ENCODE measurements at regions not wholly inside any gene's neighbourhood (a gene's known extent, or its start where the extent isn't known, plus 50 kb on each side); places are given as distances from the start of the nearest gene placed in this dataset.

DNA sequence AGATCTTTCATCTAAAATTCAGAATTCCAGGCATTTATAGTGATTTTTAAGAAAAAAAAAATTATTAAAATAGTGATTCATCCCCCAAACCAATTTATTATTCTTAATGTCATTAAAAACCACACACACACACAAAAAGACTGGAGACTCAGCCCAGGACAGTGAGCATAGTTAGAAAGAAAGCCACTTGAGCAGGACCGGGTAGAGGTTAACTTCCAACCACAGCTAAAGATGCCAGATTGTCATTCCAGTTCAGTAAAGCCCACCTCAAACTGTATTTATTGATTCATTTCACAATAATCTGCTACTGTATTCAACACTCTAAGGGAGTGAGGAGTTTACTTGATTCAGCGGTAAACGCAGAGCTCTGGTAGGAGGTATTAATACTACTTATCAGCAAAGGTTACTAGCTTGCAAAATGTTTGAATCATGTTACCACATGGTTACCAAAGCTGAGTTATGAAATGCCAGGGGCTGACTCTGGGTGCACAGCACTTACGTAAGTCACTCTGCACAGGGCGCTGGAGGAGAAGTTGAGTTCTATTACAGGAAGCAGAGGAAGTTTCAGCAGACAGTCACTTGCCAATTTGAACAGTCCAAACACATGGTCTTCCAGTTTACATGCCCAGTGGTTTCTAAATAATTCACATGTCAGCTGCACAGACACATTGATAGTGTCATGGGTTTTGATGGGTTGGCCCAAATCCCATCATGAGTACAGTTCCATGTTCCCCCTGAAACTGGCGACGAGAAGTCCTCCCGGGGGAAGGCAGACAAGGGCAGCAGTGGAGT is 64.6 kb downstream of the KLF6 start:
- H4K8ac ChIP-seq (ENCODE audit: low read depth in 2 of 2, low read length in 2 of 2), result no peak overlapping the region; a peak in 1 of 4 replicates
- H2BK15ac ChIP-seq (ENCODE audit: low read depth, low read length), result no peak overlapping the region
- dilution Hi-C loops (cut with HindIII; ENCODE audit: low sequenced_read_pairs, unreplicated experiment) (no loop called here), in situ Hi-C loops (cut with MboI; ENCODE audit: low sequenced_read_pairs) (no loop called here), intact Hi-C loops (cut with micrococcal nuclease) (no loop called here)
- H3K9me1 ChIP-seq (ENCODE audit: insufficient read depth, low read length), result no peaks in the 10 kb centered on the region
- H4K5ac ChIP-seq (ENCODE audit: low read depth, low read length), result no peak overlapping the region
- ATAC-seq (ENCODE audit: low read depth), result peak; percentile 81
- H3K56ac ChIP-seq (ENCODE audit: extremely low read depth, insufficient read depth, low read length), result no peak overlapping the region
- peaks cover 3% of the 10 kb centered on the region for H3K4me1 ChIP-seq (ENCODE audit: control insufficient read depth, insufficient read depth, low read length)
- TF ChIP-seq, protein P1, sequence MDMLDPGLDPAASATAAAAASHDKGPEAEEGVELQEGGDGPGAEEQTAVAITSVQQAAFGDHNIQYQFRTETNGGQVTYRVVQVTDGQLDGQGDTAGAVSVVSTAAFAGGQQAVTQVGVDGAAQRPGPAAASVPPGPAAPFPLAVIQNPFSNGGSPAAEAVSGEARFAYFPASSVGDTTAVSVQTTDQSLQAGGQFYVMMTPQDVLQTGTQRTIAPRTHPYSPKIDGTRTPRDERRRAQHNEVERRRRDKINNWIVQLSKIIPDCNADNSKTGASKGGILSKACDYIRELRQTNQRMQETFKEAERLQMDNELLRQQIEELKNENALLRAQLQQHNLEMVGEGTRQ (IDR thresholded peaks at IDR 0.05; ENCODE audit: low read depth, low read length), result no peak
- TF ChIP-seq CEBPB (IDR thresholded peaks at IDR 0.05; ENCODE audit: low read depth, low read length) (peak; percentile 87), FOS (IDR thresholded peaks at IDR 0.05; ENCODE audit: low read depth, low read length) (0 out of 2 replicates have a peak, but pooled peaks have one; percentile 11), POLR2A (IDR thresholded peaks at IDR 0.05; ENCODE audit: low read depth, low read length) (no peak)
- H3K9me3 ChIP-seq (ENCODE audit: control insufficient read depth, insufficient read depth, low read length), result no peaks in the 10 kb centered on the region
- DNase-seq, result peak; percentile 88
- H3K79me1 ChIP-seq (ENCODE audit: low read depth in 1 of 2, low read length in 2 of 2), result no peaks in the 10 kb centered on the region
- no peak overlapping the region for H4K91ac ChIP-seq (ENCODE audit: insufficient read depth, low read depth, low read length)
- H3K27ac ChIP-seq (ENCODE audit: insufficient read depth, low read length), result no peak overlapping the region
- 100% methylated on average over 2 of the region's 8 CpGs; no CpG with 5 or more reads in 1 of the 2 experiments for WGBS, 2 experiments (ENCODE audit: extremely low coverage in 2 of 2, insufficient read length in 1 of 2)
- no TSS peak for BruUV-seq (replicated peaks)
- no peak overlapping the region for H3K4ac ChIP-seq (ENCODE audit: low read depth, low read length)
- no peak overlapping the region for H3K4me2 ChIP-seq (ENCODE audit: low read depth, low read length)
- no peak overlapping the region for H2BK20ac ChIP-seq (ENCODE audit: low read depth, low read length)
- H3K14ac ChIP-seq (replicated peaks; ENCODE audit: low read depth, low read length), result no peak overlapping the region
- H3K36me3 ChIP-seq (ENCODE audit: control insufficient read depth, insufficient read depth, low read length), result no peaks in the 10 kb centered on the region
- no peak overlapping the region for H3K4me3 ChIP-seq (ENCODE audit: insufficient read depth, low read depth, low read length)
- POLR2A ChIA-PET (ENCODE audit: unreplicated experiment), result no interaction called here
- no peaks in the 10 kb centered on the region for H4K20me1 ChIP-seq (ENCODE audit: insufficient read depth, low read length)
- no peak overlapping the region for H2BK120ac ChIP-seq (ENCODE audit: low read depth, low read length)
- H2AK9ac ChIP-seq (replicated peaks; ENCODE audit: low read depth, low read length, poor library complexity), result no peak overlapping the region
- no peak overlapping the region for H3K18ac ChIP-seq (ENCODE audit: low read depth, low read length)
- H3K9ac ChIP-seq (ENCODE audit: low read depth, low read length), result no peak overlapping the region
- no peak overlapping the region for H3K23ac ChIP-seq (ENCODE audit: low read depth, low read length)
- H2AFZ ChIP-seq (replicated peaks; ENCODE audit: low read length, poor library complexity), result no peak overlapping the region
- CTCF ChIA-PET, result no interaction called here
- H2BK5ac ChIP-seq (ENCODE audit: low read depth, low read length, poor library complexity, severe bottlenecking), result no peak overlapping the region
- H3K27me3 ChIP-seq (ENCODE audit: control insufficient read depth, insufficient read depth, low read length), result no peaks in the 10 kb centered on the region
- no peak overlapping the region for H2AK5ac ChIP-seq (ENCODE audit: low read depth, low read length)
